ENCODE measurements at regions not wholly inside any gene's neighbourhood (a gene's known extent, or its start where the extent isn't known, plus 50 kb on each side); places are given as distances from the start of the nearest gene placed in this dataset.
"Not testable (repeated sequence)": the region's sequence is repeated elsewhere in the genome, so short reads cannot be mapped to it uniquely, and the experiment has no call there.

GRCh38 chr2:37722971-37723370 is 51.5 kb upstream of the CDC42EP3 start:
- H3K36me3 Mint-ChIP-seq; DNase-seq (ENCODE audit: low spot score in 2 of 2); ATAC-seq; H3K9me3 Mint-ChIP-seq; H3K27ac Mint-ChIP-seq: not testable (repeated sequence)

GRCh38 chr2:37730037-37730818 is 58.8 kb upstream of the CDC42EP3 start:
- Mint-ChIP-seq H3K36me3 (no peaks in the 10 kb centered on the region), H3K27ac (no peak overlapping the region), H3K9me3 (no peaks in the 10 kb centered on the region)
- DNase-seq (ENCODE audit: low spot score in 2 of 2) (no peak), ATAC-seq (peak; percentile 77 to 95)

GRCh38 chr2:37732412-37732811 is 61.0 kb upstream of the CDC42EP3 start:
- H3K36me3 Mint-ChIP-seq; DNase-seq (ENCODE audit: low spot score in 2 of 2); ATAC-seq; H3K27ac Mint-ChIP-seq; H3K9me3 Mint-ChIP-seq: not testable (repeated sequence)

GRCh38 chr2:37733251-37733650 is 61.8 kb upstream of the CDC42EP3 start:
- H3K27ac Mint-ChIP-seq = no peak overlapping the region

GRCh38 chr2:37733955-37734354 is 62.5 kb upstream of the CDC42EP3 start:
- not testable (repeated sequence) for H3K36me3 Mint-ChIP-seq; ATAC-seq; H3K27ac Mint-ChIP-seq; DNase-seq (ENCODE audit: low spot score in 2 of 2); H3K9me3 Mint-ChIP-seq

More at GRCh38 chr2:37733251-37733650, 61.8 kb upstream of the CDC42EP3 start:
- DNase-seq (ENCODE audit: low spot score in 2 of 2) (no peak), ATAC-seq (no peak)
- H3K36me3 Mint-ChIP-seq = no peaks in the 10 kb centered on the region
- peaks cover 0 to 3% of the 10 kb centered on the region in 2 donors for H3K9me3 Mint-ChIP-seq

- H3K36me3 Mint-ChIP-seq; H3K27ac Mint-ChIP-seq; H3K9me3 Mint-ChIP-seq; DNase-seq (ENCODE audit: low spot score in 2 of 2); ATAC-seq: not testable (repeated sequence)
Measured at GRCh38 chr2:37734891-37735523, 63.6 kb upstream of the CDC42EP3 start.

GRCh38 chr2:37735524-37735910 is 64.1 kb upstream of the CDC42EP3 start:
- not testable (repeated sequence) for H3K27ac Mint-ChIP-seq; H3K36me3 Mint-ChIP-seq; ATAC-seq; H3K9me3 Mint-ChIP-seq; DNase-seq (ENCODE audit: low spot score in 2 of 2)

- Mint-ChIP-seq H3K36me3 (no peaks in the 10 kb centered on the region), H3K9me3 (peaks cover 0 to 8% of the 10 kb centered on the region in 2 donors), H3K27ac (no peak overlapping the region)
- DNase-seq (ENCODE audit: low spot score in 2 of 2) (no peak), ATAC-seq (no peak)
Measured at GRCh38 chr2:37737507-37737906, 66.1 kb upstream of the CDC42EP3 start.

- peaks cover 0 to 8% of the 10 kb centered on the region in 2 donors for H3K9me3 Mint-ChIP-seq
- ATAC-seq (no peak), DNase-seq (ENCODE audit: low spot score in 2 of 2) (no peak)
- H3K36me3 Mint-ChIP-seq = no peaks in the 10 kb centered on the region
- peak overlapping the region in 1 of 2 donors; percentile 55 for H3K27ac Mint-ChIP-seq
Measured at GRCh38 chr2:37738266-37738885, 66.9 kb upstream of the CDC42EP3 start.

- Mint-ChIP-seq H3K36me3 (no peaks in the 10 kb centered on the region), H3K27ac (no peak overlapping the region), H3K9me3 (peaks cover 0 to 8% of the 10 kb centered on the region in 2 donors)
- DNase-seq (ENCODE audit: low spot score in 2 of 2) = no peak
- ATAC-seq = no peak
Measured at GRCh38 chr2:37739153-37739552, 67.7 kb upstream of the CDC42EP3 start.

GRCh38 chr2:37740164-37740739 is 68.8 kb upstream of the CDC42EP3 start:
- DNase-seq (ENCODE audit: low spot score in 2 of 2) = no peak
- no peak for ATAC-seq
- peaks cover 0 to 8% of the 10 kb centered on the region in 2 donors for H3K9me3 Mint-ChIP-seq
- no peaks in the 10 kb centered on the region for H3K36me3 Mint-ChIP-seq
- no peak overlapping the region for H3K27ac Mint-ChIP-seq

GRCh38 chr2:37742286-37742685 is 70.8 kb upstream of the CDC42EP3 start:
- Mint-ChIP-seq H3K36me3 (no peaks in the 10 kb centered on the region), H3K9me3 (peaks cover 0 to 6% of the 10 kb centered on the region in 2 donors), H3K27ac (no peak overlapping the region)
- ATAC-seq (no peak), DNase-seq (ENCODE audit: low spot score in 2 of 2) (no peak)

- no peak for DNase-seq (ENCODE audit: low spot score in 2 of 2)
- Mint-ChIP-seq H3K27ac (no peak overlapping the region), H3K9me3 (peaks cover 0 to 6% of the 10 kb centered on the region in 2 donors), H3K36me3 (no peaks in the 10 kb centered on the region)
- no peak for ATAC-seq
Measured at GRCh38 chr2:37744010-37744409, 72.6 kb upstream of the CDC42EP3 start.

- ATAC-seq; DNase-seq (ENCODE audit: low spot score in 2 of 2); H3K36me3 Mint-ChIP-seq; H3K27ac Mint-ChIP-seq; H3K9me3 Mint-ChIP-seq: not testable (repeated sequence)
Measured at GRCh38 chr2:37744961-37745360, 73.5 kb upstream of the CDC42EP3 start.

GRCh38 chr2:37746011-37746410 is 74.6 kb upstream of the CDC42EP3 start:
- not testable (repeated sequence) for H3K9me3 Mint-ChIP-seq; H3K27ac Mint-ChIP-seq; H3K36me3 Mint-ChIP-seq; DNase-seq (ENCODE audit: low spot score in 2 of 2); ATAC-seq

GRCh38 chr2:37746883-37747282 is 75.4 kb upstream of the CDC42EP3 start:
- no peak for ATAC-seq
- Mint-ChIP-seq H3K9me3 (peaks cover 0 to 5% of the 10 kb centered on the region in 2 donors), H3K36me3 (no peaks in the 10 kb centered on the region), H3K27ac (no peak overlapping the region)
- DNase-seq (ENCODE audit: low spot score in 2 of 2) = no peak

GRCh38 chr2:37748541-37748940 is 77.1 kb upstream of the CDC42EP3 start:
- H3K27ac Mint-ChIP-seq = no peak overlapping the region
- ATAC-seq = no peak
- no peaks in the 10 kb centered on the region for H3K9me3 Mint-ChIP-seq
- H3K36me3 Mint-ChIP-seq = no peaks in the 10 kb centered on the region
- no peak for DNase-seq (ENCODE audit: low spot score in 2 of 2)
